ENCODE measurements at regions not wholly inside any gene's neighbourhood (a gene's known extent, or its start where the extent isn't known, plus 50 kb on each side); places are given as distances from the start of the nearest gene placed in this dataset.
"Not testable (repeated sequence)": the region's sequence is repeated elsewhere in the genome, so short reads cannot be mapped to it uniquely, and the experiment has no call there.

- Mint-ChIP-seq H3K36me3 (ENCODE audit: low read depth) (peaks cover 12% of the 10 kb centered on the region), H3K27me3 (ENCODE audit: low read depth) (no peaks in the 10 kb centered on the region), H3K4me3 (ENCODE audit: unreplicated experiment) (no peak overlapping the region), H3K9me3 (ENCODE audit: low read depth) (no peaks in the 10 kb centered on the region), H3K4me1 (ENCODE audit: low read depth) (peaks cover 15% of the 10 kb centered on the region), H3K27ac (ENCODE audit: unreplicated experiment) (no peak overlapping the region)
- DNase-seq (ENCODE audit: low spot score) = no peak
- TF ChIP-seq CTCF (IDR thresholded peaks at IDR 0.05) = no peak
Measured at GRCh38 chr22:25496396-25497064, 67.9 kb upstream of the GRK3 start.

DNA sequence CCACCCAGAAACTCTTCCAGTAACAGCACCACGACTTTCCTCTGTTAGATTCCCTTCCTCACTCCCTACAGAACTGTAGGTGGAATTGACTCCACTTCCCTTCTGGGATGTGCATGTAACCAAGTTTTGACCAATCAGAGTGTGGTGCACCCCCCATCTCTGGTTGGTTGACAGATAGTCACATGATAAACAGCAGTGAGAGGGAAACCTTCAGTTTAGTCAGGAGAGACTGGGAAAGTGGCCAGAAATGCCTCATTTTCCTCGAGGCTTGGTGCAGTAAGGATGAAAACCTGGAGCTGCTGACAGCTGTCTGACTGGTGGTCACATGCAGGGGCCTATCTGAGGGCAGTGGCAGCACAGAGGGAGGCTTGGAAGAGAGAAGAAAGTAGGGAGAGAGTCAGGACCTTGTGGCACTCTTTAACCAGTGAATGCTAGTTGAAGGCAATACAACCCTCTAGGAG is 67.3 kb upstream of the GRK3 start:
- peaks cover 15% of the 10 kb centered on the region for H3K4me1 Mint-ChIP-seq (ENCODE audit: low read depth)
- H3K27me3 Mint-ChIP-seq (ENCODE audit: low read depth) = no peaks in the 10 kb centered on the region
- no peaks in the 10 kb centered on the region for H3K9me3 Mint-ChIP-seq (ENCODE audit: low read depth)
- H3K36me3 Mint-ChIP-seq (ENCODE audit: low read depth) = peaks cover 10% of the 10 kb centered on the region
- peak overlapping the region; percentile 27 for H3K4me3 Mint-ChIP-seq (ENCODE audit: unreplicated experiment)
- TF ChIP-seq CTCF (IDR thresholded peaks at IDR 0.05) = no peak
- DNase-seq (ENCODE audit: low spot score) = no peak
- peak overlapping the region; percentile 27 for H3K27ac Mint-ChIP-seq (ENCODE audit: unreplicated experiment)

DNA sequence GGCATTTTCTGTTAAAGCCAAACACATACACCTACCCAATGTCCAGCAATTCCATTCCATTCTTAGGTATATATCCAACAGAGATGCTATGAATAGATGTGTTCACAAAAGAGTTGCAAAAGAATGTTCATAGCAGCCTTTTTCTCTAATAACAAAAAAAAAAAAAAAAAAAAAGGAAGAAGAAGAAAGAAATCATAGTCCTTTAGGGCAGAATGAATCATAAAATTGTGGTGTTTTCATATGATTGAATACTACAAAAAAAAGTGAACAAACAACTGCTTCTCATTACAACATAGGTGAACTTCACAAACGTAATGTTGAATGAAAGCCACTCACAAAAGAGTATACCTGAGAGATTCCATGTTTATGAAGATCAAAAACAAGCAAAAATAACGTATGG is 66.8 kb upstream of the GRK3 start:
- Mint-ChIP-seq H3K9me3 (ENCODE audit: low read depth) (no peaks in the 10 kb centered on the region), H3K4me1 (ENCODE audit: low read depth) (peaks cover 15% of the 10 kb centered on the region), H3K27me3 (ENCODE audit: low read depth) (no peaks in the 10 kb centered on the region), H3K27ac (ENCODE audit: unreplicated experiment) (no peak overlapping the region), H3K36me3 (ENCODE audit: low read depth) (peaks cover 9% of the 10 kb centered on the region), H3K4me3 (ENCODE audit: unreplicated experiment) (no peak overlapping the region)
- DNase-seq (ENCODE audit: low spot score) = no peak
- no peak for TF ChIP-seq CTCF (IDR thresholded peaks at IDR 0.05)

GRCh38 chr22:25500671-25501070 is 63.8 kb upstream of the GRK3 start:
- DNase-seq (ENCODE audit: low spot score) = not testable (repeated sequence)

GRCh38 chr22:25504017-25504416 is 60.5 kb upstream of the GRK3 start:
- not testable (repeated sequence) for H3K4me1 Mint-ChIP-seq (ENCODE audit: low read depth); H3K27me3 Mint-ChIP-seq (ENCODE audit: low read depth); DNase-seq (ENCODE audit: low spot score); H3K36me3 Mint-ChIP-seq (ENCODE audit: low read depth); H3K27ac Mint-ChIP-seq (ENCODE audit: unreplicated experiment); H3K4me3 Mint-ChIP-seq (ENCODE audit: unreplicated experiment); H3K9me3 Mint-ChIP-seq (ENCODE audit: low read depth)

More at GRCh38 chr22:25500671-25501070, 63.8 kb upstream of the GRK3 start:
- peaks cover 15% of the 10 kb centered on the region for H3K4me1 Mint-ChIP-seq (ENCODE audit: low read depth)
- not testable (repeated sequence) for H3K27ac Mint-ChIP-seq (ENCODE audit: unreplicated experiment); H3K27me3 Mint-ChIP-seq (ENCODE audit: low read depth); H3K4me3 Mint-ChIP-seq (ENCODE audit: unreplicated experiment); H3K9me3 Mint-ChIP-seq (ENCODE audit: low read depth); H3K36me3 Mint-ChIP-seq (ENCODE audit: low read depth)

- no peaks in the 10 kb centered on the region for H3K27me3 Mint-ChIP-seq (ENCODE audit: low read depth)
- no peak for TF ChIP-seq CTCF (IDR thresholded peaks at IDR 0.05)
- no peaks in the 10 kb centered on the region for H3K4me1 Mint-ChIP-seq (ENCODE audit: low read depth)
- H3K36me3 Mint-ChIP-seq (ENCODE audit: low read depth) = peaks cover 13% of the 10 kb centered on the region
- no peaks in the 10 kb centered on the region for H3K9me3 Mint-ChIP-seq (ENCODE audit: low read depth)
- no peak overlapping the region for H3K4me3 Mint-ChIP-seq (ENCODE audit: unreplicated experiment)
- H3K27ac Mint-ChIP-seq (ENCODE audit: unreplicated experiment) = no peak overlapping the region
- DNase-seq (ENCODE audit: low spot score) = no peak
Measured at GRCh38 chr22:25508161-25508560, 56.3 kb upstream of the GRK3 start.

Measured in chondrocyte (in vitro differentiated cells).